Loucy (cell line): ENCODE measurements at regions not wholly inside any gene's neighbourhood (a gene's known extent, or its start where the extent isn't known, plus 50 kb on each side); places are given as distances from the start of the nearest gene placed in this dataset.

Source experiments
- H2AFZ ChIP-seq: fragments of 200-600 bp; sonication (generic); 2 replicates; pipeline ENCODE4 v1.6.0; 2016; ENCODE audit warnings: antibody characterized with exemption, mild to moderate bottlenecking, low read length, moderate library complexity
- H3F3A ChIP-seq: fragments of 200-600 bp; 2 replicates; pipeline ENCODE4 v1.6.0; 2016; ENCODE audit warnings: antibody characterized with exemption, low read depth, mild to moderate bottlenecking
- H3K27me3 ChIP-seq: fragments of 200-600 bp; sonication (generic); 2 replicates; pipeline ENCODE4 v1.6.1; 2014; ENCODE audit warnings: low read length, mild to moderate bottlenecking; ENCODE audit not compliant: insufficient read depth, poor library complexity, severe bottlenecking
- H3K36me3 ChIP-seq: fragments of 200-600 bp; sonication (generic); 2 replicates; pipeline ENCODE4 v1.6.1; 2016; ENCODE audit warnings: low read length; ENCODE audit not compliant: insufficient read depth
- H3K4me1 ChIP-seq: fragments of 200-600 bp; sonication (generic); 2 replicates; pipeline ENCODE4 v1.5.1; 2014; ENCODE audit warnings: low read length, mild to moderate bottlenecking; ENCODE audit not compliant: insufficient read depth, poor library complexity, severe bottlenecking
- H3K4me2 ChIP-seq: fragments of 200-600 bp; sonication (generic); 2 replicates; pipeline ENCODE4 v1.6.0; 2014; ENCODE audit warnings: antibody characterized with exemption, low read length, low read depth, mild to moderate bottlenecking; ENCODE audit not compliant: poor library complexity, severe bottlenecking
- H3K4me3 ChIP-seq: fragments of 200-600 bp; sonication (generic); 2 replicates; pipeline ENCODE4 v1.5.1; 2014; ENCODE audit warnings: low read length, mild to moderate bottlenecking, mixed read lengths; ENCODE audit not compliant: poor library complexity, severe bottlenecking
- H3K79me2 ChIP-seq: fragments of 200-600 bp; sonication (generic); 2 replicates; pipeline ENCODE4 v1.6.1; 2014; ENCODE audit warnings: low read length; ENCODE audit not compliant: insufficient read depth
- H3K9ac ChIP-seq: fragments of 200-600 bp; sonication (generic); 2 replicates; pipeline ENCODE4 v1.6.0; 2014; ENCODE audit warnings: mild to moderate bottlenecking, low read depth, low read length, moderate library complexity; ENCODE audit not compliant: poor library complexity, severe bottlenecking
- H3K9me2 ChIP-seq: fragments of 200-600 bp; sonication (generic); replicated peaks from 2 replicates; pipeline ENCODE4 v1.6.1; 2016; ENCODE audit warnings: low read depth, low read length, mixed read lengths
- H3K9me3 ChIP-seq: fragments of 200-600 bp; sonication (generic); 2 replicates; pipeline ENCODE4 v1.6.1; 2014; ENCODE audit warnings: mild to moderate bottlenecking, antibody characterized with exemption, low read length, low read depth; ENCODE audit not compliant: insufficient read depth
- H4K20me1 ChIP-seq: fragments of 200-600 bp; sonication (generic); 2 replicates; pipeline ENCODE4 v1.6.0; 2014; ENCODE audit warnings: antibody characterized with exemption, low read length, mild to moderate bottlenecking; ENCODE audit not compliant: insufficient read depth, poor library complexity, severe bottlenecking
- EZH2phosphoT487 ChIP-seq: fragments of 200-600 bp; IDR thresholded peaks from 2 replicates; pipeline ENCODE4 v1.6.1; 2018; ENCODE audit warnings: antibody characterized with exemption, mild to moderate bottlenecking, moderate library complexity, borderline replicate concordance
- TF ChIP-seq, protein P1 (sequence below): fragments of 200-600 bp; sonication (generic); conservative IDR thresholded peaks from 2 replicates; pipeline ENCODE4 v1.5.1; 2014; ENCODE audit warnings: mild to moderate bottlenecking, antibody characterized with exemption, low read length

GRCh38 chr10:31646519-31646918, 282.1 kb downstream of the ARHGAP12 start:
- Histone ChIP-seq H3K4me1 (no peaks in the 10 kb centered on the region), H4K20me1 (no peaks in the 10 kb centered on the region), H3K9me2 (no peaks in the 10 kb centered on the region), H3K79me2 (no peaks in the 10 kb centered on the region), H3K27me3 (peaks cover under 1% of the 10 kb centered on the region), H3K4me3 (no peak overlapping the region), H3K9me3 (no peaks in the 10 kb centered on the region), H3K36me3 (no peaks in the 10 kb centered on the region), H3F3A (no peaks in the 10 kb centered on the region), H3K9ac (no peak overlapping the region), H3K4me2 (no peak overlapping the region), H2AFZ (no peak overlapping the region)
- TF ChIP-seq EZH2phosphoT487: no peak
- TF ChIP-seq, protein P1, sequence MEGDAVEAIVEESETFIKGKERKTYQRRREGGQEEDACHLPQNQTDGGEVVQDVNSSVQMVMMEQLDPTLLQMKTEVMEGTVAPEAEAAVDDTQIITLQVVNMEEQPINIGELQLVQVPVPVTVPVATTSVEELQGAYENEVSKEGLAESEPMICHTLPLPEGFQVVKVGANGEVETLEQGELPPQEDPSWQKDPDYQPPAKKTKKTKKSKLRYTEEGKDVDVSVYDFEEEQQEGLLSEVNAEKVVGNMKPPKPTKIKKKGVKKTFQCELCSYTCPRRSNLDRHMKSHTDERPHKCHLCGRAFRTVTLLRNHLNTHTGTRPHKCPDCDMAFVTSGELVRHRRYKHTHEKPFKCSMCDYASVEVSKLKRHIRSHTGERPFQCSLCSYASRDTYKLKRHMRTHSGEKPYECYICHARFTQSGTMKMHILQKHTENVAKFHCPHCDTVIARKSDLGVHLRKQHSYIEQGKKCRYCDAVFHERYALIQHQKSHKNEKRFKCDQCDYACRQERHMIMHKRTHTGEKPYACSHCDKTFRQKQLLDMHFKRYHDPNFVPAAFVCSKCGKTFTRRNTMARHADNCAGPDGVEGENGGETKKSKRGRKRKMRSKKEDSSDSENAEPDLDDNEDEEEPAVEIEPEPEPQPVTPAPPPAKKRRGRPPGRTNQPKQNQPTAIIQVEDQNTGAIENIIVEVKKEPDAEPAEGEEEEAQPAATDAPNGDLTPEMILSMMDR: no peak

DNA sequence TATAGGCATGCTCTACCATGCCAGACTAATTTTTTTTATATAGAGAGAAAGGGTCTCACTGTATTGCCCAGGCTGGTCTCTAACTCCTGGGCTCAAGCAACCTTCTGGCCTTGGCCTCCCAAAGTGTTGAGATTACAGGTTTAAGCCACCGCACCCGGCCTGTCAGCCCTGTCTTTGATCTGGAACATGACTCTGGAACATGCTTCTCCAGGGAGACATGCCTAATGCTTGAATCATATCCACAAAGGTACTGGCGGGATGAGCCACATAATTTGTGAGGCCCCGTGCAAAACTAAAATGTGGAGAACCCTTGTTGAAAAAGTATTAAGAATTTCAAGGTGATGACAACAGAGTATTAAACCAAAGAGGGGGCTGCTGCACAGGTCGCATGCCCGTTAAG, 282.8 kb downstream of the ARHGAP12 start:
- Histone ChIP-seq H3K4me1 (no peaks in the 10 kb centered on the region), H4K20me1 (no peaks in the 10 kb centered on the region), H3F3A (no peaks in the 10 kb centered on the region), H3K9ac (no peak overlapping the region), H3K4me3 (no peak overlapping the region), H3K9me2 (no peaks in the 10 kb centered on the region), H3K9me3 (no peaks in the 10 kb centered on the region), H3K79me2 (no peaks in the 10 kb centered on the region), H3K4me2 (no peak overlapping the region), H3K36me3 (no peaks in the 10 kb centered on the region), H2AFZ (no peak overlapping the region), H3K27me3 (no peaks in the 10 kb centered on the region)
- no peak for TF ChIP-seq EZH2phosphoT487
- TF ChIP-seq, protein P1: no peak

DNA sequence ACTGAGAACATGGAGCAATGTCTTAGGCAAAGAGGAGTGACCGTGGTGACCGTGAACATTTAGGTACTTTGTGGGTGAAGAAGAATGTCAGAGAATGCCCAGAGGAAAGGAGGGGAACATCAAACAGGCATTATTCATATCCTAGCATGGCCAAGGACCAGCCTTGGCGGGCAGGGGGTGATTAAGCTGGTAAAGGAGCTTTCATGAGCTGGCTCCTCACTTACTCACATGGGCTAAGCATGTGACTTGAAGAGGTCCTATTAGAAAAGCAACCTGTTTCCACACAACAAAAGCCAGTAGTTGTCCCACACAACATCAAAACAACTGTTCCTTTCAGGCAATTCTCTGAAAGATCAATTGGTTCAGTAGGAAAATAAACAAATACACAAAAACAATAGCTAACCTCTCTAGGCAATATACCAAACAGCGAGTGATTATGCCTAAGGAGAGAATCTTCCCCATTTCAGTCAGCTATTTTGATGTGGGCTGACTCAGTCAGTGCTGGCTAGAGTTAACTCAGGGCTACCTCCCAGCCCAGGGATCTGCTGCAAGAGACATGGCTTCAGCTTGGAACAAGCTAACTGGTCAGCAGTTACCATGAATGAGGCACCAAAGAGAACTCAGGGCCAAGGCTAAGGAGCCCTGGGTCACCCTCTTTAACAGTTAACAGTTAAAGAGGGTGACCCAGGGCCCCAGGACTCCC, 283.5 kb downstream of the ARHGAP12 start:
- H3K4me1 ChIP-seq: no peaks in the 10 kb centered on the region
- H3K9ac ChIP-seq: no peak overlapping the region
- H3K27me3 ChIP-seq: no peaks in the 10 kb centered on the region
- no peaks in the 10 kb centered on the region for H3K36me3 ChIP-seq
- H3K4me2 ChIP-seq: no peak overlapping the region
- no peaks in the 10 kb centered on the region for H4K20me1 ChIP-seq
- H3K4me3 ChIP-seq: no peak overlapping the region
- TF ChIP-seq, protein P1: no peak
- TF ChIP-seq EZH2phosphoT487: no peak
- no peaks in the 10 kb centered on the region for H3K9me2 ChIP-seq
- H3K9me3 ChIP-seq: no peaks in the 10 kb centered on the region
- no peaks in the 10 kb centered on the region for H3F3A ChIP-seq
- H2AFZ ChIP-seq: no peak overlapping the region
- no peaks in the 10 kb centered on the region for H3K79me2 ChIP-seq
